HG03066 (cell line): ENCODE measurements at regions not wholly inside any gene's neighbourhood (a gene's known extent, or its start where the extent isn't known, plus 50 kb on each side); places are given as distances from the start of the nearest gene placed in this dataset.

Source experiments
- ATAC-seq: cut with Tn5 transposase; IDR thresholded peaks from one replicate; pipeline ENCODE4 v1.9.1; 2021; ENCODE audit warnings: low read depth; ENCODE audit not compliant: unreplicated experiment

DNA sequence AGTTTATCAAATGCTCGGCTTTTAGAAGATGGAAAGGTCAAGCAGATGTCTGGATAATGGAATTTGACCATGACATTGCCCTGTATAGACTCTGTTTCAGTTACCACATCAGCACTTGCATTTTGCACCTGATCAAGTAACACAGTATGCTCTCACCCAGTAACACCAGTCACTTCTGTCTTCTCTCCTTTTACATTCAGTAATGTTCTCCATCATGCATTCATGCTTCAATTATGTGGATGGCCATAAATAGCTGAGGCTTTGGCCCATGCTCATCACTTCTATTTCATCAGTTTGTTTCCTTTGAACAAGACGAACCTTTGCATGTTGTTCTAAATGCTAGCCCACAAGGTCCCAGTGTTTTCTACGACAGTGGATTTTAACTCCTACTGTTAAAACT, 322.9 kb upstream of the ACVR2A start:
- ATAC-seq = no peak

DNA sequence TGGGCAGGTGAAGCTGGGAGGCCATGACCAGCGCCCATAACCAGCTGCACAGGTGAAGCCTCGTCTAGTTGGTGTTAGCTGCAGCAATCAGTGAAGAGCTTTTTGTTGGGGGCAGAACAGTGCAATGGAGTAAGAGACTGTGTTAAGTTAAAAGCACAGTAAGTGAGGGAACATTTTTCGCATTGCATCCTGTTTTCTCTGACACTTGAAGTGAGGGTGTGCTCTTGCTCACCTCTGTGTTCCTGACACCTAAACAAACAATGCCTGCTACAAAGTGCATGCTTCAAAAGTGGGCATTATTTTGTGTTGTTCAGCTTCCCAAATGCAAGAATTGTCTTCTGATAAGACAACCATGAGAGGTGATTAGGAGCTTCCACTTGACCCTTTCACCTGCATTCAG, 324.0 kb upstream of the ACVR2A start:
- ATAC-seq = no peak

DNA sequence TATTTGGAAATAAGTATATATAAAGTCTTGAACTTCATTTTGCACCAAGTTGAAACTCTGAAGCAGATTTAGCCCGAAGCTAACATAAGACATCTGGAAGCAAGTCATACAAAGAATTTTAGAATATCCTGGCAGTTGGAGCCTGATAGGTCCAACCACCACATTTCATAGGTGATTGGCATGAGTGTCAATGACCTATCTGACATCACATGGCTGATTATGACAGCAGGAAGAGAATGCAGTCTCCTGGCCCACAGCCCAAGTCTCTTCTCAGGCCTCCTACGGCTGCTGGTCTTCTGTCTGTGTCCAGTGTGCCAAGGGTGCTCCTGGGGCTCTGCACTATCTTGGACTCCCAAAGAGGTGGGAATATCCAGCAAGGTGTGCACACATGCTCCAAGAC, 325.7 kb upstream of the ACVR2A start:
- no peak for ATAC-seq

DNA sequence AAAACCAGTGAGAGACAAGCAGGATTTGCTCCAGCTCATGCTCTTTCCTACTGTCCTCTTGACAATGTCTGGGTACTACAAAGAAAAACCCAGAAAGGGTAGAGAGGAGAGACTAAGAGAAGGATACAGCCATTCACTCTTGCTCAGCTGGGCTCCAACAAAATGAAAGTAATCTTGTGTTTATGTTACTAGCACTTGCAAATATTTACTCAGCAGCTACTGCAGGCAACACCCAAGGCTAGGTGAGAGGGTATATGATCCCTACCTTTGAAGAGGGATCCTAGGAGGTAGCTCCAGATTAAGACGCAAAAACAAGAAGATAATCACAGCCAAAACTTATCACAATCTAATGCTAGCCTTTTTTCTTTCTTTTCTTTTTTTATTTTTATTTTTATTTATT, 329.6 kb upstream of the ACVR2A start:
- no peak for ATAC-seq

DNA sequence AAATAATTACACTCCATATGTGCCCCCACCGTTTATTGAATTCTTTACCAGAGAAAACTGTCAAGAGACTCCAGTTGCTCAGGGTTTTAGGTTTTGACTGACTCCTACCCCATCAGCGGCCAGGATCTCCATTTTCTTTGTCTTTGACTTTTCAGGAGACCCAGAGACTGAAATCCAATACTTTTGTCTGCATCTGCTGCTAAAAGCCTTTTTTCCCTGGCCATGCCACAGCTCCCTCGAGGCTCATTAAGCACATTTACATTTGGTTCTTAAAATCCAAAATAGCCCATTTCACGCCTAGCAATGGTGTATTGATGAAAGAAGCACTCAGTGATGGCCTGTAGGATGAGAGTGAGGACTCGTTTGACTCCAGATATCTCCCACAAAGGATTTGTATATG, 332.6 kb upstream of the ACVR2A start:
- no peak for ATAC-seq

DNA sequence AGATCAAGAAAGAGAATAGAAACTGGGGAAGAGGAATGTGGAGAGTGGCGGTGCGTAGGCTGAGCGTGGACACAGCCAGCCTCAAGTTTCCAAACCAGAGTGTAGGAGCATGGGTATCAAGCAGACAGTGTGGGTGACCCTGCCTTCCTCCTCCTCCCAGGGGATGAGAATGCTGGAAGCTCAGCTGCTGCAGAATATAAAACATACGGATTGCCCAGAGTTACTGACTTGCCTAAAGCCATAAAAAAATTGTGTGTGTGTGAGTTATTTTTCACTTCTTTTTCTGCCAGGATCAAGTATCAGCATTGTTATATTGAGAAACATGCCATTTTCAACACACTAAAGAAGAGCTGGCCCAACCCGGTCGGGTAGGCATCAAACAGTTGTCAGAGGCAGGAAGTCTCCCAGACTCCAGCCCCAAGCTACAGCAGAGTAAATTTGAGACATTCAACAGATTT, 333.3 kb upstream of the ACVR2A start:
- ATAC-seq = no peak

DNA sequence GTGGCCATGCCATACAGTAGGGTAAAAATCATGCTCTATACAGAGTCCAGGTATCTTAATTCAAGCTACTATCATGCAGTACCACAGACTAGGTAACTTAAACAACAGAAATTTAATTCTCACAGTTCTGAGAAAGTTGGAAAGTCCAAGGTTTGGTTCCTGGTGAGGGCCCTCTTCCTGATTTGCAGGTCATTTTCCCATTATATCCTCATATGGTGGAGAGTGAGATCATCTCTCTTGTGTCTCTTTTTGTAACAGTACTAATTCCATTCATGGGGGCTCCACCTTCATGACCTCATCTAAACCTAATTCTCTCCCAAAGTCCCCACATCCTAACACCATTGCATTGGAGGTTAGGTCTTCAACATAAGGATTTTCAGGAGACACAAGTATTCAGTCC, 335.0 kb upstream of the ACVR2A start:
- no peak for ATAC-seq

DNA sequence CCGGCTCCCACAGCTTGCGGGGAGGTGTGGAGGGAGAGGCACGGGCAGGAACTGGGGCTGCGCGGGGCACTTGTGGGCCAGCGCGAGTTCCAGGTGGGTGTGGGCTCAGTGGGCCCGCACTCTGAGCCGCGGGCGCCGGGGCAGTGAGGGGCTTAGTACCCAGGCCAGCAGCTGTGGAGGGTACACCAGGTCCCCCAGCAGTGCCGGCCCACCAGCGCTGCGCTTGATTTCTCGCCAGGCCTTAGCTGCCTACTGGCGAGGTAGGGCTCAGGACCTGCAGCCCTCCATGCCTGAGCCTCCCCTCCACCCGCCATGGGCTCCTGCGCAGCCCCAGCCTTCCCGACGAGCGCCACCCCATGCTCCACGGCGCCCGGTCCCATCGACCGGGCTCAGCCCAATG, 337.9 kb upstream of the ACVR2A start:
- ATAC-seq = no peak

DNA sequence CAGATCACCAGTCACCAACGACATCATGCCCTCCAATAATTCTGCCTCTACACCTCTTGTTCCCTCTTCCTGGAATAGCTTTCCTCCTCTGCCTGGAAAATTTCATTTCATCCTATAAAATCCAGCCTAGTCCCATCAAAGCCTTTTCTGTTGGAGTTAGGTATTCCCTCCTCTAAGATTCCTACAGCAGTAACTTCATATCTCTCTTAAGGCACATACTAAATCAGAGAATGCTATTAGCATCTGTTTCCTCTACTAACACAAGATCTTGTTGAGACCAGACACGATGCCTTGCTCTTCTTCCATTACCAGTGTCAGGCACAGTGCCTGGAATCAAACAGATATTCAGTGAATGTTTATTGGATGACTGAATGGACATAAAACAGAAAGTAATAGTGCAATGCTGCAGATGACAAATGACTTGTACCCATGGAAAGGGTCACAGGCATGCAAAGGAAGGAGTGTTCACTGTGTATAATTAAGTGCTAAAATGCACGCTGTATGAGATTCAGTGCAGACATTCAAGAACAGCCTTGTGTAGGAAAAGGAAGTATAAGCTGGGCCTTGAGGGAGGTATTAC, 342.0 kb upstream of the ACVR2A start:
- no peak for ATAC-seq

DNA sequence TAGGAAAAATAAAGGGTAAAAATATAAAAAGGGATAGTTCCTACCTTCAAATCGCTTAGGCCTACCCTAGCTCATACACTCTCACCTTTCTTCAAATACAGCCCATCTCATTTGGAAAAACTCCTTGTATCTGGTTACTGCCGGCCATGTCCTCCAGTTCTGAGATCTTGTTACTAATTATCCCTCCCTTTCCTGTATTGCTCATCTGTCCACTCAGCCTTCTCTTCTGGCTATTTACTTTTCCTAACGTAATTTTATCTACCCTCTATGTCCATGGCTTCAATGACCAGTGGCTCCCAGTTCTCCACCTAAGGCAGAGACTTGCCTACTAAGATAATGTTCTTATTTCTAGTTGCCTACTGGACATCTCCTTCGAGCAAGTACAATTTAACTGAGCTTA, 342.9 kb upstream of the ACVR2A start:
- ATAC-seq = no peak

DNA sequence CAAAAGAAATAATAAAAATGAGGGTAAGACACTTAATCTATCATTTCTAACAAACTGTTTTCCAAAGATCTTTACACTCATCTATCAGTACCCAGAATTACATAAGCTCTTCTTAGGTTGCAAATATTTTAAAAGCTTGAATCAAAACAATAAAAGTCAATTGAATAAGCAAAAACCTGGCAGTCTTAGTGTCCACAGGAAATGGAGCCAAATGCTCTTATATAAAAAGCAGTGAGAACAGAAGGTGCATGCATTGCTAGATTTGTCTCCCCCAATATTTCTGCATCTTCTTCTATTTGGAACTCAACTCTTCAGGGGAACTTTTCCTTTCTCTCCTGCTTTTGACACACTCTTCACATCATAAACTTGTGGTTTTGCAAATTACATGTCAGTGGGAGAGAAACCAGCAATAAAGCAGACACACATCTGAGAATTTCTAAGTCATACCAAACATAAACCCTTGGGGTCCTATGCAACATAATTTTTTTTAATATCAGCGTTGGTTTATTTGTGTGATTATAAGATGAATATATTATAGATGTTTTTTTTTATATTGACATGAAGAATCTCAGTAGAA, 343.9 kb upstream of the ACVR2A start:
- ATAC-seq = no peak

DNA sequence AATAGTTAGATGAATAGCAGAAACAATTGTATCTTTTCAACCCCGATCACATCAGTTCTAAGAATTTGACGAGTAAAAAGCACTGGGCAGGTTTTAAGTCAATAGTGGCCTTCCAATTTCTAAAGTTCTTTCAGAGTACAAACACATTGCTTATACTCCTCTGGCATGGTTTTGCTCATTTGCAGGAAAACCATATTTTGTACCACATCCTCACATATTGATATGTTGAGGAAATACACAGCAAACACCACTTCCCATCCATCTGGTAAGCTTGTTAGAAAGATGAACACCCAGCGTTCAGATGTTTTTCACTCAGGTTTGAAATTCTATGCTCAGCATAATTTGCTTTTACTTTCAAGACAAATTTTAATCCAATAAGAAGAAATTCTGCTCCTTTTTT, 344.6 kb upstream of the ACVR2A start:
- no peak for ATAC-seq

DNA sequence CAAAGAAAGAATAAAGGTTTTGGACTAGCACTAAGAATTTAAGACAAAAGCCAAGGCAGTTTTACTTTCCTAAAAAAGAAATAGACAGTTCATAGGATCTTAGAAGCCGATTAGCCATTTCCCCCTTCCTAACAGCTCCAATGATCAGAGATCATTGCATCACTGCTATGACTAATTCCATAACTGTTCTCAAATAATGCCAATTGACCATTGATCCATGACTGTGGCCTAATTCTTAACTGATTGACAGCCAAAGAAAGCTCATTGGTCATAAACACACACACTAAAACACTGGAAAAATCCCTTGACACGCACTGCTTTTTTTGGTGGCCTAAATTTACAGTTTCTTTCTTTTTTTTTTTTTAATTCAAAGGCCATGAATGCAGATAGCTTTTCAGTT, 345.0 kb upstream of the ACVR2A start:
- ATAC-seq = no peak

DNA sequence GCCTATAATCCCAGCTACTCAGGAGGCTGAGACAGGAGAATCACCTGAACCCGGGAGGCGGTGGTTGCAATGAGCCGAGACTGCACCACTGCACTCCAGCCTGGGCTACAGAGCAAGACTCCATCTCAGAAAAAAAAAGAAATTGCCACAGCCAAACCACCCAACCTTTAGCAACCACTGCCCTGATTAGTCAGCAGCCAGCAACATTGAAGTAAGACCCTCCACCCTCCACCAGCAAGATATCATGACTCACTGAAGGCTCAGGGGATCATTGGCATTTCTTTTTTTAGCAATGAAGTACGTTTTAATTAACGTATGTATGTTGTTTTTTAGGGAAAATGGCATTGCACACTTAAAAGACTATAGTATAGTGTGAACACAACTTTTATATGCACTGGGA, 349.1 kb upstream of the ACVR2A start:
- ATAC-seq = no peak

DNA sequence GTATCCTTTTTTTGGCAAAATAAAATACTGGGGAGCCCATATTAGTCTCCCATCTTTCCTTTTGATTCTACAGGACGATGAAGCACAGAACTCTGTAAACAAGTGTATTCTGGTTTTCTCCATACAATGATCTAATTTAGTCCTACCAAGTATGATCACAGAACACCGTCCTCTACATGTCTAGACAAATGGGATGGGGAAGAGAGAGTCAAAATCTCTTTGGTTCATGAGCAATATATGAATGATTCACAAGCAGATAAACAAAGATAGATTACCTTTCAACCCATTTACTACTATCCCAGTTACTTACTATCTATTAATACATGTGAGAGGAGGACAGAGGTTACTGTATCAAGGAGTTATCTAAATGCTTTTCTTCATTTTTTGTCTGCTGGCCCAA, 352.4 kb upstream of the ACVR2A start:
- no peak for ATAC-seq

DNA sequence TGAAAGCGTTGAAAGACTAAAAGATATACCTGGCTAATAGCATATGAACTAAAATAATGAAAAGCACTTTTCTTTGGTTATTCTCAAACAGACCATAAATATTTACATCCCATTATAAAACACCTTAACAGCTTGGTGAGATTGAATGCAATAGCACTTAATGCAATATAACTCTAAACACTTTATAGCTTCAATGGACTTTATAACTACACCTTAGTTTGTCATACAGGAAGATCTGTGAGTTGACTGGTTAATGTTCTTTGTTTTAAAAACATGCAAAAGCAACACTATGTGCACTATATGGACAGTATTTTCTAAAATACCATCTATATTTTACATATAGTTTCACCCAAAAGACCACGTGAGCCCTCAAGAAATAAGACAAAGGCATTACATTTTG, 353.3 kb upstream of the ACVR2A start:
- ATAC-seq = no peak

DNA sequence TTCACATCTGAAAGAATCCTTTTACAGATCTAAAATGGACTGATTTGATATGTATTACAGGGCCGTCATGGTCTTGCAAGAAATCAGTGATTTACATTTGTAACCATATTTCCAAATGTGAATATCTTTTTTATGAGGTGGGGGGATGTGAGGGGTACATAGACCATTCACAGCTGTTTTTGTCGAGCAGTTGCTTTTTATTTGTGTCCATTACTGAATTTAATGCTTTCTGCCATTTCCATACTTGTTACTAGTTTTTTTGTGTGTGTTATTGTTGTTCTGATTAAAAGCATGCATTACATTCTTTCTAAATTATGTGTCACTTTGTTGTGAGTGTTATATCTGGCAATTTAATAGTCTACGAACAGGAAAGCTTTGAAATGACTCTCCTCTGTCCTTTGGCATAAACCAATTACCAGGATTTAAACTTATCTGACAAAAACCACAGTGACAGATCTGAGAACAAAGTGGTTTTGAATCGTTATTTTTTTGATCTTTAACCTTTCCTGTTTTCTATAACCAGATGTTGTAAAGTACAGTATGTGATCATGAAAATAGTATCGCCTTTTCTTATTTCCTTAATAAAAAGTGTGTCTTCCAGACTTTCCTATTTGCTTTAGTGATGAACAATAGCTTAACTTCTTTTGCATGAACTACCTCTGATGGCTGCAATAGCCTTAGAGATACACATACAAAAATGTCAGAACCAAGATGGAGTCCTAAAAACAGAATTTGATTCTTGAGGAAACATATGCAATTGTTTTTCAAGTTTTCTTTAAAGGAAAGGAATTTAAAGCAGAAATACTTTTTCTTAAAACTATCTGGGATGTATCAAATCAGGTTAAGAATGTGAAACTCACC, 354.2 kb upstream of the ACVR2A start:
- no peak for ATAC-seq

DNA sequence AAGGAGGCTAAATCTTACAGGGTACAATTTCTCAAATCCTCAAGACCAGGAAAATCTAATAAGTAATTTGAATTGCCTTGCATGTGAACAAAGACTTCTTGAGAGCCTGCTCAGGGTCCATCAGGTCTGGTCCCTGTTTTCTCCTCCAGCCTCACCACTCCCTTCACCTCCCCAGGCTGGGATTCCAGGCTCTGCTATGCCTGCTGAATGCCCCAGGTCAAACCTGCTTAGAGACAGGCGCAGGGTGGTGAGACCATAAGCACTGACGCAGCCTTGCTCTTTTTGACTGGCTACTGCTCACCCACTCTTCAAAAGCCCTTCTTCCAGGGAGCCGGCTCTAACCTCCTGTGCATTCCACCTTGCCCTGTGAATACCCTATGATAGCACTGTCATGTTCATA, 356.4 kb upstream of the ACVR2A start:
- no peak for ATAC-seq

DNA sequence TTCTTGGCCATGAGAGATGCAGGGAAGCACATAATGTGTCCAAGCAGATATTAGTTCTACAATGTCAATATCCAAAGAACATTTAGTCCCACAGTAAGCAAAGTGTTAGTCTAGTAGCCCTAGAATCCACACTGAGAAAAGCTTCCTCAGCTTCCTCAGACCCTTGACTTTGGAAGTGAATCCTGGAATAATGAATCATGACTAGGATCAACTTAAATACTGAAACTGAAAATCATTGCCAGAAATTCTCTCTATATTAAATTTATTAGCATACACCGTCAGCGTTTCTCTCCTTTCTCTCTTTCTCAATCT, 356.9 kb upstream of the ACVR2A start:
- ATAC-seq = no peak

DNA sequence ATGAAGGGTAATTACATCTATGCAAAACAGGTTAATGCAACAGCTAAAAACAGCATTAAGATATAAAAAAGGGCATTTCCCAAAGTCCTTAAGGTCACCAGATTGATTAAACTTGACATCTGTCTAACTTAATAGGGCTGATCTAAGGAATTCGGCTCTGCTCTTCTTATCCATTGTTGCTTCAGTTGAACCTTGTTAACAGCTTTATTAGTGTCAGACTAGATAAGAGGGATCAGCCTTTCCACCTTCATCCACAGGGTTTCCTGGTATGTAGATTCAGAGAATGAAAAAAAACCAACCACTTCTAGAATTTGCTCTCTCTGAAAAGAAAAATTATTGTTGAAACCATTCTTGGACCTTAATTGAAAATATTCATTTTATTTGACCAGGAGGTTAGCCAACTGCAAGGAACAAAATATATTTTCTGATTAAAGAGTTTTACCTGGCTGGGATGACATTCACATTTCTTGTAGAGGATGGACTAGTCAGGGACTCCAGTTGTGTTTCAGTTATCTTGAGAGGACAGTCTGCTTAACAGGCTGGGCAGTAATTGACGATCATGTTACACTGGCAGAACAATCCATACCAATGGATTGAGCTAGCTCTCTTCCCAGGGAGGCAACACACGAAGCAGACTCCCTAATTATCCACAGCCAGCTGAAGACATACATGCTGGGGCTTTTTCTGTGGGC, 357.4 kb upstream of the ACVR2A start:
- ATAC-seq = no peak

DNA sequence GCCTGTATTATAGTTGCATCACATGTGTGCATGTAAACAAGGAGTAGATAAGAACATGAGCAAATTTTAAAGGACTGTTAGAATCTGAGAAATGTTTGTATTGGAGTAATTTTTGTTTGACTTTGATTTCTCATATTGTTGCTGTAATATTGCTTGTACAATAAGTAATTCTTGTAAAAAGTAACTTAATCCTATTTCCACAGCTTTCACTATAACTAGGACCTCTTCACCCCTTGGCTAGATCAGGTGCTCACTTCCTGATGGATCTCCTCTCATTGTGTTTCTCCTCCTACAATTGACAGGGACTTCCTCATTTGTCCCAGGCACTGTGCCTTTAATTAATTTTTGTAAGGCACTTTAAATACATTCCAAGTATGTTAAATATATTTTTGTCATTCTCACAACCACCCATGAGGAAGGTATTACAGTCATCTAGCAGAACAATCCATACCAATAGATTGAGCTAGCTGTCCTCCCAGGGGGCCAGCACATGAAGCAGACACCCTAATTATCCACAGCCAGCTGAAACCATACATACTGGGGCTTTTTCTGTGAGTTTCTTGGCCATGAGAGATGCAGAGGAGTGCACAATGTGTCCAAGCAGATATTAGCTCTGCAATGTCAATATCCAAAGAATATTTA, 359.5 kb upstream of the ACVR2A start:
- ATAC-seq = no peak
